Skeletal muscle tissue (tissue), 3 donors: ENCODE measurements at regions not wholly inside any gene's neighbourhood (a gene's known extent, or its start where the extent isn't known, plus 50 kb on each side); places are given as distances from the start of the nearest gene placed in this dataset.

Source experiments
- H3K27ac ChIP-seq: one replicate; pipeline ENCODE4 v1.7.0; 2013; ENCODE audit warnings: mild to moderate bottlenecking, low read depth, low read length, inconsistent platforms
- H3K27me3 ChIP-seq, 3 donors: one replicate each; pipeline ENCODE4 v1.7.0; 2013; ENCODE audit warnings: low read length in 3 of 3; ENCODE audit not compliant: control insufficient read depth in 3 of 3, insufficient read depth in 3 of 3
- H3K36me3 ChIP-seq, 3 donors: one replicate each; pipeline ENCODE4 v1.7.0; 2013; ENCODE audit warnings: low read length in 3 of 3; ENCODE audit not compliant: control insufficient read depth in 3 of 3, insufficient read depth in 3 of 3
- H3K4me1 ChIP-seq, 3 donors: one replicate each; pipeline ENCODE4 v1.7.0; 2013; ENCODE audit warnings: low read length in 3 of 3, mild to moderate bottlenecking in 3 of 3; ENCODE audit not compliant: control insufficient read depth in 3 of 3, insufficient read depth in 3 of 3
- H3K4me3 ChIP-seq, 3 donors: one replicate each; pipeline ENCODE4 v1.7.0; 2013; ENCODE audit warnings: low read length in 3 of 3
- H3K9ac ChIP-seq, 3 donors: one replicate each; pipeline ENCODE4 v1.7.0; 2013; ENCODE audit warnings: low read length in 3 of 3, mild to moderate bottlenecking in 3 of 3, moderate library complexity in 2 of 3, low read depth in 1 of 3
- H3K9me3 ChIP-seq, 3 donors: one replicate each; pipeline ENCODE4 v1.7.0; 2013; ENCODE audit warnings: low read length in 3 of 3; ENCODE audit not compliant: control insufficient read depth in 3 of 3
- donor health status: Osteomylitis.

DNA sequence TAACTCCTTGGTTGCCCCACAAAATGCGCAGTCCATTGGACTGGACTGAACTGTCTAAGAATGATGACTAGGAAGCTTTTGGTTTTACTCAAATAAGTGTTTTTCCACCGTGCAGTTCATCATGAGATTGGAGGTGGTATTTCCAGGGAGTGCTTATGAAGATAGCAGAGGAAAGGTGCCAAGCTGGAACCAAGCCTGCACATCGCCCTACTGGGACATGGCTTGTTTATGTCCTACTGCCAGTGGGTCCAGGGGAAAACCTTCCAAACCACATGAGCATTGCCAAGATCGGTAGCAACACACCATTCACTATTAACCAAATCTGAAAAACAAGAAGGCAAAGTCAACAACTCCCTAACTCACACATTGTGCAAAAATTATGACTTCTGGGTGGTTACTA, 54.7 kb upstream of the DSCAM start:
- Histone ChIP-seq H3K36me3 (no peaks in the 10 kb centered on the region), H3K4me1 (no peaks in the 10 kb centered on the region), H3K9me3 (peaks cover 0 to 5% (median 0%) of the 10 kb centered on the region in 3 donors), H3K4me3 (no peak overlapping the region), H3K27ac (no peak overlapping the region), H3K27me3 (peaks cover 0 to 7% (median 0%) of the 10 kb centered on the region in 3 donors), H3K9ac (no peak overlapping the region)

DNA sequence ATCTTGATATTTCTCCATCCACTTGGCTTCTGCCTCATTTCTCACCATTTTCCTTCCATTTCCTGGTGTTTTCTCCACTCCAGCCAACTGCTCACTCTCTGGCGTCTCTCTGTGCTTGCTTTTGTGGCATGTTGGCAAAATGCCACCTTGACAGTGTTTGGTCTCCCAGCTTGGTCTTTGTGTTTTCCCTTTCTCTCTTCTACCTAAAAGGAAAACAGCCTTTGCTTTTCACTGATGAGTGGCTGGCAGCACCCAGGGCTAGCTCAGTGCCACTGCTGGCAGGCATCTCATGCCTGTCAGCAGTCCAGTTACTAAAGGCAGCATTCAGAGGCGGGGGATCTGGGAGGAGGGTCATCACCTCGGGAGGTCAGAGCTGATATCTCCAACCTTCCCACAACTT, 55.3 kb upstream of the DSCAM start:
- H3K36me3 ChIP-seq = no peaks in the 10 kb centered on the region
- H3K9me3 ChIP-seq = peaks cover 0 to 3% (median 0%) of the 10 kb centered on the region in 3 donors
- no peak overlapping the region for H3K27ac ChIP-seq
- H3K4me3 ChIP-seq = no peak overlapping the region
- H3K4me1 ChIP-seq = no peaks in the 10 kb centered on the region
- peaks cover 0 to 7% (median 0%) of the 10 kb centered on the region in 3 donors for H3K27me3 ChIP-seq
- no peak overlapping the region for H3K9ac ChIP-seq

DNA sequence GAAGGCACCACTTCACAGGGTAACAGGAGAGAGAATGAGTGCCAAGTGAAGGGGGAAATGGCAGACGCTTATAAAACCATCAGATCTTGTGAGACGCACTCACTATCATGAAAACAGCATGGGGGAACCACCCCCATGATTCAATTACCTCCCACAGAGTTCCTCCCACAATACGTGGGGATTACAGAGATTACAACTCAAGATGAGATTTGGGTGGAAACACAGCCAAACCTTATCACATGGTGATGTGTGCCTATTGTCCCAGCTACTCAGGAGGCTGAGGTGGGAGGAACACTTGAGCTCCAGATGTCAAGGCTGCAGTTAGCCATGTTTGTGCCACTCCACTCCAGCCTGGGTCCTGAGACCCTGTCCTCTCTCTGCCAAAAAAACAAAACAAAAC, 56.0 kb upstream of the DSCAM start:
- H3K36me3 ChIP-seq = no peaks in the 10 kb centered on the region
- H3K27ac ChIP-seq = no peak overlapping the region
- H3K27me3 ChIP-seq = peaks cover 0 to 4% (median 0%) of the 10 kb centered on the region in 3 donors
- H3K4me1 ChIP-seq = no peaks in the 10 kb centered on the region
- H3K4me3 ChIP-seq = no peak overlapping the region
- H3K9ac ChIP-seq = no peak overlapping the region
- H3K9me3 ChIP-seq = no peaks in the 10 kb centered on the region

DNA sequence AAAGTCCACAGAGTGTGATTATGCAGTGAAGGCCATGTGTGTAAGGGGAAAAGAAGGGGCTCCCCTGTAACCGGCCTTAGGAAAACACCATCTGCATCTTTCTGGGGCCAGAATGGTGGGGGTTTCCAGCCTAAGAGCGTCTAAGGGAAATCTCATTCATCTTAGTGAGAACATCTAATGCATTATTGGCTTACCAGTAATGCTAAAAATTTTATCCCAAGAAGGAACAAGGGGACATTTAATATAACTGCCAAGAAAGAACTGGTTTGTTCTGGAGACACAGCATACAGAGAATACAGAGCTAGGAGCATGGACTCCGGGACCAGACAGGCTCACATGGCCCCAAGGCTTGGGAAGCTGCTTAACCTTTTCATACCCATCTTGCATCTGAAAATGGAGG, 58.3 kb upstream of the DSCAM start:
- no peak overlapping the region for H3K9ac ChIP-seq
- no peak overlapping the region for H3K4me3 ChIP-seq
- H3K36me3 ChIP-seq = no peaks in the 10 kb centered on the region
- H3K27me3 ChIP-seq = peaks cover 0 to 6% (median 0%) of the 10 kb centered on the region in 3 donors
- no peak overlapping the region for H3K27ac ChIP-seq
- H3K4me1 ChIP-seq = no peaks in the 10 kb centered on the region
- no peaks in the 10 kb centered on the region for H3K9me3 ChIP-seq

DNA sequence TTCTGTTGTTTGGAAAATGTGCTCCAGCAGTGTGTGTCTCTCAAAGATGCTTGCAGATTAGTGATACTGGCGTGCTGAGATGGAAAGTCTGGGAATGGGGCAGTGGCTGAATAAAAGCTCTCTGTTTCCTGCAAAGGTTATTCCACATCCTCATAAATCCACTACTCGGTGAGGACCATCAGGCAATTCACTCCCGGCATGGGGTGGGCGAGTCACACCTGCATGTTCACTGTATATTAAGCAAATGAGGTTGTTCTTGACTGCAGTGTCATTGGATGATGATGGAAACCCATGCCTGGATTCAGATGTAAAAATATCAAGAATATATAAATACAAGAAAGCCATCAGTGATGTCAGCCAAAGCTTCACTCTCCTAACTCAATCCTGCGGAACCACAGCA, 65.4 kb upstream of the DSCAM start:
- peaks cover 0 to 5% (median 0%) of the 10 kb centered on the region in 3 donors for H3K27me3 ChIP-seq
- no peaks in the 10 kb centered on the region for H3K4me1 ChIP-seq
- H3K4me3 ChIP-seq = no peak overlapping the region
- peaks cover 0 to 4% (median 0%) of the 10 kb centered on the region in 3 donors for H3K9me3 ChIP-seq
- no peak overlapping the region for H3K9ac ChIP-seq
- H3K27ac ChIP-seq = no peak overlapping the region
- no peaks in the 10 kb centered on the region for H3K36me3 ChIP-seq

DNA sequence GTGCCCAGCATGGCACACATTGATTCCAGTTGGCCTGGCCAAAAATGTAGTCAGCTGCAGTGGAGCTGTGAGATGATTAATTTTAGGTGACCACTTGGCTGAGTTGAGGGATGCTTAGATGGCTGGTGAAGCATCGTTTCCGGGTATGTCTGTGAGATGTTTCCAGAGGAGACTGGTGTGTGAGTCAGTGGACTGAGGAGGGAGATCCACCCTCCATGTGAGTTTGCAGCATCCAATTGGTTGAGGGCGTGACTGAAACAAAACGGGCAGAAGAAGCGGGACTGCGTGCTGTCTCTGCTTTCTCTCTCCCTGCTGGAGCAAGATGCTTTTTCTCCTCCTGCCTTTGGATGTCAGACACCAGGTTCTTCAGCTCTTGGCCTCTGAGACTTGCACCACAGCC, 68.2 kb upstream of the DSCAM start:
- H3K27me3 ChIP-seq = peaks cover 0 to 3% (median 0%) of the 10 kb centered on the region in 3 donors
- no peak overlapping the region for H3K4me3 ChIP-seq
- H3K27ac ChIP-seq = no peak overlapping the region
- H3K4me1 ChIP-seq = no peaks in the 10 kb centered on the region
- no peak overlapping the region for H3K9ac ChIP-seq
- H3K36me3 ChIP-seq = no peaks in the 10 kb centered on the region
- peaks cover 2 to 4% (median 2%) of the 10 kb centered on the region in 3 donors for H3K9me3 ChIP-seq

DNA sequence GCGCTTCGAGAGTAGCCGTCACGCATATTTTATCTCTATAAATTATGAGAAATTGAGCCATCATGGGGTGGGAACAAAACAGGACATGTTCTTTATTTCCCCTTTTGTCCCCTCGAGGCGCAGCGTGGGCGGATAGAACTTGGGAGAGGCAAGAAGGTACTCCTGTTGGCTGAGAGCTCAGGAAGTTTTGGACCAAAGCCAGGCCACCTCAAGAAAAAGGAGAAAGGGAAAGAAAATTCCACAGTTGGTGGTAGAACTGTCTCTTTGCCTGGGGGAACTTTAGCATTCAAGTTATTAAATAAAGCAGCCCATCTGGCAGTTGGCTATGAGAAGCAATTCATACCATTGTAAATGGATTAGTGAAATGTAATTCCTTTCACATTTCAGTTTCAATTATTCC, 76.4 kb upstream of the DSCAM start:
- H3K36me3 ChIP-seq = no peaks in the 10 kb centered on the region
- peaks cover 0 to 2% (median under 1%) of the 10 kb centered on the region in 3 donors for H3K9me3 ChIP-seq

DNA sequence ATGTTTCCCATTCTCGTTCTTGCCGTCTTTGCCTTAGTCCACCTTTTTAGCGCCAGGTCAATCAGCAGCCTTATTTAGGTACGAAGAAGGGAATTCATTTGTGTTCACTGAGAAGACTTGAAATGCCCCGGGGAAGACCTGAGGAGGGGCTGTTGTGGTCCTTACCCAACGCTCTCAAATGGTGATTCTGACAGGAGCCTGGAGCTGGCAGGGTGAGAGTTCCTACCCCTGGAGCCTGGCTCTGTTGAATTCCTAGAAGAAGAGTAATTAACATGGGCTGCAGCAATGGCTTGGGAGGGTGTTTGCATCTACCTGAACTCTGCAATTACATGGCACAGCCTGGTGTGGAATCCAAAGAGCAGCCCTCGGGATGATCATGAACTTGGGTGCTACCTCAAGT, 76.9 kb upstream of the DSCAM start:
- Histone ChIP-seq H3K4me1 (no peaks in the 10 kb centered on the region), H3K4me3 (no peak overlapping the region), H3K27me3 (no peaks in the 10 kb centered on the region), H3K9ac (no peak overlapping the region), H3K27ac (no peak overlapping the region), H3K36me3 (no peaks in the 10 kb centered on the region), H3K9me3 (no peaks in the 10 kb centered on the region)

More for the DNA sequence above, 76.4 kb upstream of the DSCAM start:
- Histone ChIP-seq H3K9ac (no peak overlapping the region), H3K27me3 (no peaks in the 10 kb centered on the region), H3K27ac (no peak overlapping the region), H3K4me3 (no peak overlapping the region), H3K4me1 (no peaks in the 10 kb centered on the region)

DNA sequence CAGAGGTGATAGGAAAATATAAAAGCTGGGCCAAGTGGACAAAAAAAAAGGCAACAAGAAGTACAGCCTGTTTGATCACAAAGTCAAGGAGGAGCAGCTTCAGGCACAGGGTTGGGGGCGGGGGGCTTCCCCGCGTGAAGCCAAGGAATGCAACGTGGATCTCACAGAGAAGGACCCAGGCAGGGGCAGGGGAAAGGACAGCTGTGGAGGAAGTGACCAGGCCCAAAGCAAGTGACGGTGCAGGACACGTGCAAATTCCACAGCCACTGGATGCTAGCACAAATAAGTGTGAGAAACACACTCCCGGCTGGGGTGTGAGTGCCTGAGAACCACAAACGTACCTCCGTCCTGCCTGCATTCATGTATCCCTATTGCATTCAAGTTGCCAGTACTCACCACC, 77.7 kb upstream of the DSCAM start:
- Histone ChIP-seq H3K4me3 (no peak overlapping the region), H3K36me3 (no peaks in the 10 kb centered on the region), H3K27me3 (no peaks in the 10 kb centered on the region), H3K27ac (no peak overlapping the region), H3K9me3 (no peaks in the 10 kb centered on the region), H3K9ac (no peak overlapping the region), H3K4me1 (no peaks in the 10 kb centered on the region)

DNA sequence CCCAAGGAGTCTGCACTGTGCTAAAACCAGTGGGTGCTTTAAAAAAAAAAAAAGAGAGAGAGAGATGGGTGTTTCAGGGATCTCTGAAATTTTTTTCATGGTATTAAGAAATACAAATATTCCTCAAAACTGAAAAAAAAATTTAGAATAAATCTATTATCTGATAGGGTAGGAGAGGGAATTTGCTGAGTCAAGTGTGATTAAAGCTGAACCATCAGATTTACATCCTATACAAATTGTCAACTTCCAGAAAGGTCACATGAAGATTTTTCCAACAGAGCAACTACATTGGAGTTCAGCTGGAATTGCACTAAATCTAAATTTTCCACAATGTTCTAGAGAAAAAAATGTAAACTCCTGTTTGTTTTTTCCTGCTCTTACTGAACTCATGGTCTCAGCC, 79.3 kb upstream of the DSCAM start:
- Histone ChIP-seq H3K36me3 (no peaks in the 10 kb centered on the region), H3K27me3 (peaks cover 0 to 3% (median 0%) of the 10 kb centered on the region in 3 donors), H3K27ac (no peak overlapping the region), H3K4me1 (no peaks in the 10 kb centered on the region), H3K9me3 (no peaks in the 10 kb centered on the region), H3K4me3 (no peak overlapping the region), H3K9ac (no peak overlapping the region)

DNA sequence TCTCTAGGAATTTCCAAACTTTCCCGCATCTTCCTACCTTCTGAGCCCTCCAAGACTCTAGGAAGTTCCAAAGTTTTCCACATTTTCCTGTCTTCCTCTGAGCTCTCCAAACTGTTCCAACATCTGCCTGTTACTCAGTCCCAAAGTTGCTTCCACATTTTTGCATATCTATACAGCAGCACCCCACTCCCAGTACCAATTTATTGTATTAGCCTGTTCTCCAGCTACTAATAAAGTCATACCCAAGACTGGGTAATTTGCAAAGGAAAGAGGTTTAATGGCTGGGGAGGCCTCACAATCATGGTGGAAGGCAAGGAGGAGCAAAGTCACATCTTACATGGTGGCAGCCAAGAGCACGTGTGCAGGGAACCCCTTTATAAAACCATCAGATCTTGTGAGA, 82.9 kb upstream of the DSCAM start:
- Histone ChIP-seq H3K9ac (no peak overlapping the region), H3K4me3 (no peak overlapping the region), H3K4me1 (no peaks in the 10 kb centered on the region), H3K27me3 (peaks cover 0 to 3% (median 0%) of the 10 kb centered on the region in 3 donors), H3K27ac (no peak overlapping the region), H3K9me3 (no peaks in the 10 kb centered on the region), H3K36me3 (no peaks in the 10 kb centered on the region)
